ENCODE measurements at regions not wholly inside any gene's neighbourhood (a gene's known extent, or its start where the extent isn't known, plus 50 kb on each side); places are given as distances from the start of the nearest gene placed in this dataset.
"Not testable (repeated sequence)": the region's sequence is repeated elsewhere in the genome, so short reads cannot be mapped to it uniquely, and the experiment has no call there.

DNA sequence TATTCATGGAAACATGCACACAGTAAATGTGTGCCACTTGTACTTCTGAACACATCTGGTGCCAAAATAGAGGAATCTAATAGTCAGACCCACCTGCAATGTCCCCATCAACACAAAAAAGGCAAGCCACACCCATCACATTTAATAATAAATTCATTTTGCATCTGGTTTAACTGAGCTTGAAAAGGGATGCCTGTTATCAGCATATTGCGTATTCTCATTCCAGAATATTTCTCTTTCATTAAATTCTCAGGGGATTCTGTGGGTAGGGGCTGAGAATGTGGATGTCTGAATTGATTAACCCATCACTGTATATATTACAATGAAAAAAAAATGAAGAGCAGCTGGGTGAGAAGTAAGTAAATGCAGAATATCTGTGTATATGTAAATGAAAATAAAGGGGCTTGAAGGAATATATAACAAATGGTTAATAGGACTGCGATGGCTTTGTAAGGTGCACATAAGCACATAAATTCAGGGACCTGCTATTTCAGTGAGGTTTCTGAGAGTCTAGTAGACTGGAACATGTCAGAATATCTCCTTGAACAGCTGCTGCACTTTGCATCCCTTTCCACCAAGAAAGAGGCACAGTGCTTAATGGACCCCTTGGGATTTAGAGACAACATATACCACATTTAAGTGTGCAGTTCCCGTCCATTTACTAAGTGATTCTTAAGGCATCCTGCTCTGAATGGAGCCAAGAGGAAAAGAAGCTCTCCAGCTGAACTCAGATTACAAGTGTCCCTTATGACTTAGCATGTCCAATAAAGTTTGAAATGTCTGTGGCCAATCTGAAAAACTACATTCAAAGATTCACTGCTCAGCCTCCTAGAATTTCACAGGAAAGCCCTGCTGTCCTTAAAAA is 104.1 kb upstream of the NIPBL start:
- TF ChIP-seq, protein P1, sequence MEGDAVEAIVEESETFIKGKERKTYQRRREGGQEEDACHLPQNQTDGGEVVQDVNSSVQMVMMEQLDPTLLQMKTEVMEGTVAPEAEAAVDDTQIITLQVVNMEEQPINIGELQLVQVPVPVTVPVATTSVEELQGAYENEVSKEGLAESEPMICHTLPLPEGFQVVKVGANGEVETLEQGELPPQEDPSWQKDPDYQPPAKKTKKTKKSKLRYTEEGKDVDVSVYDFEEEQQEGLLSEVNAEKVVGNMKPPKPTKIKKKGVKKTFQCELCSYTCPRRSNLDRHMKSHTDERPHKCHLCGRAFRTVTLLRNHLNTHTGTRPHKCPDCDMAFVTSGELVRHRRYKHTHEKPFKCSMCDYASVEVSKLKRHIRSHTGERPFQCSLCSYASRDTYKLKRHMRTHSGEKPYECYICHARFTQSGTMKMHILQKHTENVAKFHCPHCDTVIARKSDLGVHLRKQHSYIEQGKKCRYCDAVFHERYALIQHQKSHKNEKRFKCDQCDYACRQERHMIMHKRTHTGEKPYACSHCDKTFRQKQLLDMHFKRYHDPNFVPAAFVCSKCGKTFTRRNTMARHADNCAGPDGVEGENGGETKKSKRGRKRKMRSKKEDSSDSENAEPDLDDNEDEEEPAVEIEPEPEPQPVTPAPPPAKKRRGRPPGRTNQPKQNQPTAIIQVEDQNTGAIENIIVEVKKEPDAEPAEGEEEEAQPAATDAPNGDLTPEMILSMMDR (IDR thresholded peaks at IDR 0.05; ENCODE audit: insufficient read depth, low read length, poor library complexity, severe bottlenecking): no peak
- DNase-seq (ENCODE audit: low read depth): no peak
- H3K27me3 ChIP-seq (ENCODE audit: control insufficient read depth, insufficient read depth, low read length): no peaks in the 10 kb centered on the region
- no peaks in the 10 kb centered on the region for H3K36me3 ChIP-seq (ENCODE audit: control insufficient read depth, insufficient read depth, low read length)
- no peak overlapping the region for H3K4me3 ChIP-seq (ENCODE audit: low read depth, low read length)

DNA sequence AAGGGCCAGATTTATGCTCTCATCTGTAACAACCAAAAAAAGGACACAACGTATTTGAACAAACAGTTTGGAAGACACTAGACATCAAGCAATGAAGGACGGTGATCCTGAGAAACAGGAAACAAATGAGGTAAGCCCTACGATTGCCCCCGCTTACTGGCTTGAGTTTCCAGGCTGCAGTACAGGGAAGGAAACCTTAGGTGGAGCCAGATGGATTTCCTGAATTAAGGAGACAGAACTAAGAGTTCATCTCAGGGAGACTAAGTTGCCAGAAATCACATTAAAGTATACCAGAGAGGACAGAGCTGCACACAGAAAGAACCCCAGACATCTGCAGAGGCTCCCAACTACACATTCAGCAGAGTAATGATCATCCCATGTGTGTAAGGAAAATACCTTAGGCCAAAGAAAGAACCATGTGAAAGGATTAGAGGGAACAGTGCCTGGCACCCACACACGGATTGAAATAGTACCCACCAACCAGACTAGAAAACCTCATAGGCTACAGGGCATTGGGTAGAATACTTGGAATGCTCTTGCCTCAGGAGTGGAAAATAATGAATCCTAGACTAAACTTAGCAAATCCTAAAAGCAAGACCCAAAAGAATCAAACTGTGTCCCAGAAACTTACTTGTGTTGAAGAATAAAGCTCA is 99.3 kb upstream of the NIPBL start:
- Histone ChIP-seq H3K27me3 (ENCODE audit: control insufficient read depth, insufficient read depth, low read length) (no peaks in the 10 kb centered on the region), H3K36me3 (ENCODE audit: control insufficient read depth, insufficient read depth, low read length) (no peaks in the 10 kb centered on the region), H3K4me3 (ENCODE audit: low read depth, low read length) (no peak overlapping the region)
- no peak for DNase-seq (ENCODE audit: low read depth)
- TF ChIP-seq, protein P1 (IDR thresholded peaks at IDR 0.05; ENCODE audit: insufficient read depth, low read length, poor library complexity, severe bottlenecking): peak; percentile 38

DNA sequence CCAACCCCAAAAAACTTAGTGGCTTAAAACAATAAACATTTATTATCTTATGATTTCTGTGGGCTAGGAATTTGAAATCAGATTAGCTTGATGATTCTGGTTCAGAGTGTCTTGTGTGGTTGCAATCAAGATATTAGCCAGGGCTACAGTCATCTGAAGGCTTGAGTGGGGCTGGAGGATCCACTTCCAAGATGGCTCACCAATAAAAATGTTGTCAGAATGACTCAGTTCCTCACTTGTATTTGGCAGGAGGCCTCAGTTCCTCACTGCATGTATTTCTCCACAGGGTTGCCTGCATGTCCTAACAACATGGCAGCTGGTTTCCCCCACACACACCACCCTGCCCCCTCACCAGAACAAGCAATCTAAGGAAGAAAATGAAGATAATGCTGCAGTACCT is 98.2 kb upstream of the NIPBL start:
- TF ChIP-seq, protein P1 (IDR thresholded peaks at IDR 0.05; ENCODE audit: insufficient read depth, low read length, poor library complexity, severe bottlenecking): no peak
- Histone ChIP-seq H3K4me3 (ENCODE audit: low read depth, low read length) (no peak overlapping the region), H3K36me3 (ENCODE audit: control insufficient read depth, insufficient read depth, low read length) (no peaks in the 10 kb centered on the region), H3K27me3 (ENCODE audit: control insufficient read depth, insufficient read depth, low read length) (no peaks in the 10 kb centered on the region)
- DNase-seq (ENCODE audit: low read depth): no peak

DNA sequence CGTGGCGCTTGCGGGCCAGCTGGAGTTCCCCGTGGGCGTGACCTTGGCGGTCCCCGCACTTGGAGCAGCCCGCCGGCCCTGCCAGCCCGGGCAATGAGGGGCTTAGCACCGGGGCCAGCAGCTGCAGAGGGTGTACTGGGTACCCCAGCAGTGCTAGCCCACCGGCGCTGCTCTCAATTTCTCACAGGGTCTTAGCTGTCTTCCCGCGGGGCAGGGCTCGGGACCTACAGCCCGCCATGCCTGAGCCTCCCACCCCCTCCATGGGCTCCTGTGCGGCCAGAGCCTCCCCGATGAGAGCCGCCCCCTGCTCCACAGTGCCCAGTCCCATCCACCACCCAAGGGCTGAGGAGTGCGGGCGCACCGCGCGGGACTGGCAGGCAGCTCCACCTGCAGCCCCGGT is 94.0 kb upstream of the NIPBL start:
- DNase-seq (ENCODE audit: low read depth); H3K4me3 ChIP-seq (ENCODE audit: low read depth, low read length); H3K36me3 ChIP-seq (ENCODE audit: control insufficient read depth, insufficient read depth, low read length); H3K27me3 ChIP-seq (ENCODE audit: control insufficient read depth, insufficient read depth, low read length): not testable (repeated sequence)

DNA sequence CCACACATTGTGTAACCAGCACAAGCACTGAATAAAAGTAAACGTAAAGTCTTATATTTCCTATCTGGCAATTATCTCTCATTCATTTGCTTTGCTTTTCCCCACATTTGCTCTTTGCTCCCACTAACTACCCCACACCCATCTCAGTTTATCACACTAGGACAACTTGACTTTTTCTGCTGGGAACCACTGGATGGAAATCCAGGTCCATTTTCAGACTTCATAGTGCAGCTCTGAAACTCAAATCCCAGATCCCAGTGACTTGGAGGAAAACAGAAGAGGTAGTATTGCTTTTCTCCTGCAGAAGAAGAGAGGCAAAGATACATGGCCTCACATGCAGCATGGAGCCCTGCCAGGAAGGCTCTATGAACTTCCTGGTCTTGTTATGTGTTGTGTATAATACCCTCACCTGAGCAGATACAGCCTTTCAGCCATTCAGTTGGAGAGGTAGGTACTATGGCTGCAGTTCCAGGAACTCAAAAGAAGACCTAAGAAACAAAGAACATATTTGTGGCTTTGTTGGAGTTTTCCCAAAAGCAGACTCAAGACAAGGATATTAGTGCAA is 90.0 kb upstream of the NIPBL start:
- H3K36me3 ChIP-seq (ENCODE audit: control insufficient read depth, insufficient read depth, low read length): no peaks in the 10 kb centered on the region
- no peak for DNase-seq (ENCODE audit: low read depth)

More for the DNA sequence above, 90.0 kb upstream of the NIPBL start:
- H3K4me3 ChIP-seq (ENCODE audit: low read depth, low read length): no peak overlapping the region
- TF ChIP-seq, protein P1 (IDR thresholded peaks at IDR 0.05; ENCODE audit: insufficient read depth, low read length, poor library complexity, severe bottlenecking): no peak
- H3K27me3 ChIP-seq (ENCODE audit: control insufficient read depth, insufficient read depth, low read length): no peaks in the 10 kb centered on the region

All from kidney epithelial cell (primary cell).